NCI-H446 treated with DMSO at 0.1 percent for 48 hours (cell line): ENCODE measurements at regions not wholly inside any gene's neighbourhood (a gene's known extent, or its start where the extent isn't known, plus 50 kb on each side); places are given as distances from the start of the nearest gene placed in this dataset.
"Not testable (repeated sequence)": the region's sequence is repeated elsewhere in the genome, so short reads cannot be mapped to it uniquely, and the experiment has no call there.

ENCODE experiments used
- DNase-seq: peaks from one replicate; lab custom pipeline; 2025; lab: John Stamatoyannopoulos, UW

DNA sequence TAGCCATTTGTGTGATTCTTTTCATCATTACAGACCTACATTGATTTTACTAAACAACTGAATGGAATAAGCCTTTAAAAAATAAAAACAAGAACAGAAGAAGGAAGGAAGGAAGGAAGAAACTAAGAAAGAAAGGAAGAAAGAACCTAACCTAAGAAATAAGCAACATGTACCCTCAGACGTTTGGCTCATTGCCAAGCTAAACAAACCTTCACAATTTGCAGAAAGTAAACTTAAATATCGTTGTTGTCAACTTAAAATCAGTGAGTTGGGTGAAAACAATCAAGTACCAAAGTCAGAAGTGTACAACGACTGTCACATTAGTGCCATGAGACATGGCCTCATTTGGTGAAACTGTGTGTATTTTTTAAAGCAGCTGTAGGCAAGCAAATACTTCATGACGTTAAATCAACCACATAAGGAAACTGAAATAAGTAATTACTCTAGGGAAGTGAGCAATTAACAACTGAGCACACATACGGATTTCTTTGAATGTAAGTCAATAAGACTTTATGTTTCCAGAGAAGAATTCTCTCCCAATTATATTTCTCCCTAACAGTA, 313.1 kb upstream of the TMPRSS15 start:
- DNase-seq = no peak

DNA sequence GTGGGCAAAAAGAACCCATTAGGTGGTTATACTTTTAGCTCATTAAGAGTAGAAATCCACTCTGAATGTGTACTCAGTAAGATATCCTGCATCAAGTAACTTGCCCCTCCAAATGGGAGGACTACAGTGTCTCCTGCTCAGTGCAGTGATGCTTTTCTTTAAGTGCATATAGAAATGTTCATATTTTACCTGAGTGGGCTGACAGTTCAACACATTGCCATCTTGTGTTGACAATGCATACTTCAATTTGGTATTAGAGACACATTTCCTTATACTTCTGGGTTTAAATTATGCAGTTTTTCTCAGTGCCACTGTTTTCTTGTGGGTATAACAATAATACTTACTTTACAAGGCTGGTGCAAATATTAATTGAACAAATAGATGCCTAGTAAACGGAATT, 318.6 kb upstream of the TMPRSS15 start:
- no peak for DNase-seq

DNA sequence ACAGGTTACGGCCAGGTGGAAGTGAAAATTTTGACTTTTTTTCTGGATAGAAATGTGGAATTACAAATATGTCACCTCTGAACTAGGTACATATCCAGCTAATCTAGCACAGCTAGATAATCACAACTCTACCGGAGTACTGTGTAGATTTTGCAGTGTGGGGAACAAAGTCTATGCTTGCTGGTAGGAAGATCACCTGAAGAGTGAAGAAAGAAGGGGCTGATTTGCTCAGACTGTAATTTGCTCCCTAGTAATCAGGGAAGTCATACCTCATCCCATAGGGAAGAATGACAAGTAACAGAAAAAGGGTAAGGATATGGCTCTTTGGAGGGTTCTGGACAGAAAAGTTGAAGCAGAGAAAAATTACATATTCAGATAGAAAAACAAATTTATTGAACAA, 319.6 kb upstream of the TMPRSS15 start:
- no peak for DNase-seq

DNA sequence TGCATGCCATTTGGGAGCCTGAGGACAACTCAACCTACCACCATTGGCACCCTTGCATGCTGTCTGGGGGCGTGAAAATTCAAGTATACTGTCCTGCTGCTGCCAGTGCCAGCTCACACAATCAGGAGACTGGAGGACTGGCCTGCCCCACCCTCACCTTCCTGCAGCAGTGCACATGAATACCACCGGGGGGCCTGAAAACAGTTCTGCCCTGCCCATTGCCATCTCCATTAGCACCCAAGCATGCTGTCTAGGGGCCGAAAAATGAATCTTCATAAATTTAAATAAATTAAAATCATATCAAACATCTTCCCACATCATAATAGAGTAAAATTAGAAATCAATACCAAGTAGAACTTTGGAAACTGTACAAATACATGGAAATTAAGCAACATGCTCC, 322.1 kb upstream of the TMPRSS15 start:
- no peak for DNase-seq

DNA sequence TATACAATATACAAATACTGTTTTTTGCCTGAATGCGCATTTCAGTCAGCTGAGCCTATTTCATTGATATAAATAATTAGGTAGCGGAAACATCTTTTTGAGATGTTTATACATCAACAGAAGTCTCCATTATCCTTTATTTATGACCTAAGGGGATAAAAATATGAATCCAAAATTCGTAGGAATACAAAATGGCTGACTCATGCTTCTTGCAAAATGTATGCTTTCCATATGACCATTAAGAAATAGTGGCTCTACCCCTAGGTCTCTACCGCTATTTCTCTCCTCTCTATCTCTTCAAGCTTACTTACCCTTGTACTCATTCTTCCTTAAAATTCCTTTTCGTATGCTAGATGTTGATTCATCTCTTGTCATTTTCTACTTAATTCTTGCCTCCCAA, 338.4 kb upstream of the TMPRSS15 start:
- no peak for DNase-seq

DNA sequence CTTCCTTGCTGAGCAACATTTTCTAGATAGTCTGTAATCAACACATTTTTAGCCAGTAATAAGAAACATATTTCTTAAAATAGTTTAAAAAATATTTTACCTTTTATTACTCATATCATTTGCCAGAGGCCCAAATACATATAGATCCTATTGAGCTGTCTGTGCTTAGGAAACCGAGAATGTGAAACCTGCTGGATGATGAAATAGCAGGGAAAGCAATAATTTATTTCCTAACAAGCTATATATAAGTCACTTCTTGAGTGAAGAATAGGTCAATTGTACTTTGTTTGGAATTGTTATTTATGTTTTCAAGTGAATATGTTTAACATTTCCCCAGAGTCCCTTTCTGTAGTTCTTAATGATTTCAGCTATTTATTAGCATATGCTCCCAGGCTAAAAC, 339.9 kb upstream of the TMPRSS15 start:
- no peak for DNase-seq

DNA sequence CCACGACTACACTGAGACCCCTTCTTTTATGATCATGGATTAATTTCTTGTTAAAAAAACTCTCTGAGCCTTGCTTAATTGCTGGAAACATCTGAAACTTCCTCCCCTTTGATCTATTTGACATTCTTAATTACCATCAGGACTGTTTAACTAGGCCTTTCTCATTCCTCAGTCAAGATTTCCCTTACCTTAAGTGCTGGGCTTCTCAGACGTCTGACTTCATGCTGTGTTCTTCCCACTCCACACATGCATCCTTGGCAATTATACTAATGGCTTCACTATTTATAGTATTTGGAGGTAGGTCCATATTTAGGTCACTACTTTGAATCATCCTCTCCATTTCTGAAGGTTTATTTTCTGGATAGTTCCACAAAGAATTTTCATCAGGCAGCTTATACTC, 341.3 kb upstream of the TMPRSS15 start:
- no peak for DNase-seq

DNA sequence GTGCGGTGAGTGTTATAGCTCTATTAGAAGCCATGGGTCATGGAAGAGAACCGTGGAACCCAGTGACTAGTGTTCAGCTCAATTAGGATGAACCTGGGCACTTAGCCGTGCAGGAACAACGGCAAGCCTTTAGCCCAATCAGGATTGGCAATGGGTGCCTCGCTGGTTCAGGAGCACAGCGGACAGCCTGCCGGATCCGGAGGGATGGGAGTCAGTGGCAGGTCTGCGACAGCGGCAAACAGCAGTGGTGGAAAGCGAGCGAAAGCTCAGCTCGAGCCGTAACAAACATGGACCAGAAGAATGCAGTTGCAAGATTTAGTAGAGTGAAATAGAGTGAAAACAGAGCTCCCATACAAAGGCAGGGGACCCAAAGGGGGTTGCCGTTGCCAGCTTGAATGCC, 349.3 kb upstream of the TMPRSS15 start:
- not testable (repeated sequence) for DNase-seq

DNA sequence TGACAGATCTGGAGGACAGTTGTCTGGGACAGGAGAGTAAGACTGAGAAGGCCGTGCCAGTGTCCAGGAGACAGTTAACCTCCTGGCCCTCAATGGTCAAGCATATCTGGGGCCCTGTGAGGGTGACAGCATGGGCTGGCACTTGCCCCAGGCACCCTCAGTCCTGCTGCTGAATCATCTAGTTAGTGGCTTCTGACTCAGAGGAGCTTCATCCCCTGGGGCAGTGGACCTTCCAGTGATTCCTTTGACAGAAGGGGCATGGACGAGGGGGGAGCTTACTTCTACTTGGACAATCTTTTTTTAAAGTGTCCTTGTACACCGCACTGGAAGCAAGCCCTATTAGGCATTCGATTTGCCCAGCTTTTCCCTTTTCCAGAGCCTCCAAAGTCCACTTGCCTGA, 352.7 kb upstream of the TMPRSS15 start:
- not testable (repeated sequence) for DNase-seq

DNA sequence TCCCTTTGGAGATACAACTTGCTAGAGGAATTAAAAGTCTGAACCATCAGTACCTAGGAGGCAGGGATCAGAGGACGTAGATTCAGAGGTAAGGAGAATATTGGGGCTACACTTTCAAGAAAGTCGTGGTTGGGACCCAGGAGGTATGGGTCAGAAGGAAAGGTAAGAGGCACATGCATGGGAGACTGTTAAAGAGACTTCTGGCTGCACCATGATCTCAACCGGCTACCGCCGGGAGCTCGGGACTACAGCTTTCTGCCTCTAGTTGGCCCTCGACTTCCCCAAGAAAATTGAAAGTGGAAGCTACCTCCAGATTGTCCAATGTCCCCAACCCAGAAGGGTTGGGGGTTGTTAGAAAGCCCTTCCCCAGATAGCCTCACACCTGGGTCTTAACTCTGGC, 355.7 kb upstream of the TMPRSS15 start:
- no peak for DNase-seq

DNA sequence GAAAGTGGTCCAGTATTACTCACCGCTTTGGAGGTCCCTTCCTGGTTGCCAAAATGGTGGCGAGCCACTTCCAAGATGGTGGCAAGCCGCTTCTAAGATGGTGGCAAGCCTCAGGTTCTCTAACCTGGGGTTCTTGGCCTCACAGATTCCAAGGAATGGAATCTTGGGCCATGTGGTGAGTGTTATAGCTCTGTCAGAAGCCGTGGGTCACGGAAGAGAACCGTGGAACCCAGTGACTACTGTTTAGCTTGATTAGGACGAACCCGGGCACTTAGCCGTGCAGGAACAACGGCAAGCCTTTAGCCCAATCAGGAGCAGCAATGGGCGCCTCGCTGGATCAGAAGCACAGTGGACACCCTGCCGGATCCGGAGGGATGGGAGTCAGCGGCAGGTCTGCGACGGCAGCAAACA, 356.2 kb upstream of the TMPRSS15 start:
- no peak for DNase-seq

DNA sequence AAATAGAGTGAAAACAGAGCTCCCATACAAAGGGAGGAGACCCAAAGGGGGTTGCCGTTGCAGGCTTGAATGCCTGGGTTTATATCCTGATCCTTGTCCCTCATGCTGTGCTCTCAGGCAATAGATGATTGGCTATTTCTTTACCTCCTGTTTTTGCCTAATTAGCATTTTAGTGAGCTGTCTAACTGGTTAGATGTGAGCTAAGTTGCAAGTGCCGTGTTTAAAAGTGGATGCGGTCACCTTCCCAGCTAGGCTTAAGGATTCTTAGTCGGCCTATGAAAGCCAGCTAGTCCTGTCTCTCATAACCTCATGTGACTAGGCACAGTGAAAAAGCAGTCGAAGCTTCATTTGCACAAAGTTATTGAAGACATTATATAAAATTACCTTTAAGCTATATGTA, 356.7 kb upstream of the TMPRSS15 start:
- no peak for DNase-seq

DNA sequence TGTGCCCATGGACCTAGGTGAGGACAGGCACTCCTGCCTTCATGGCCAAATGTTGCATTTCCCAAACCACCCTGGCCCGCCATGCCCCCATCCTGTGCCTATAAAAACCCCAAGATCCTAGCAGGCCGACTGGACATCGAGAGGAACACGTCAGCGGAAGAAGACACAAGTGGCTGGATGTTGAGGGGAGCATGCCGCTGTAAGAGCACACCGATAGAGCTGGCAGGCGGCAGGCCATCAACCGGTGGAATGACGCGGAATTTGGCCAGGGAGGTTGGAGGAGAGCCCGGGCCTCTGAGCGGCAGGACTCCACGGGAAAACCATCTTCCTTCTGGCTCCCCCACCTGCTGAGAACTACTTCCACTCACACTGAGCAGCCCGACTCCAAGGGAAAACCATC, 361.1 kb upstream of the TMPRSS15 start:
- DNase-seq = no peak

DNA sequence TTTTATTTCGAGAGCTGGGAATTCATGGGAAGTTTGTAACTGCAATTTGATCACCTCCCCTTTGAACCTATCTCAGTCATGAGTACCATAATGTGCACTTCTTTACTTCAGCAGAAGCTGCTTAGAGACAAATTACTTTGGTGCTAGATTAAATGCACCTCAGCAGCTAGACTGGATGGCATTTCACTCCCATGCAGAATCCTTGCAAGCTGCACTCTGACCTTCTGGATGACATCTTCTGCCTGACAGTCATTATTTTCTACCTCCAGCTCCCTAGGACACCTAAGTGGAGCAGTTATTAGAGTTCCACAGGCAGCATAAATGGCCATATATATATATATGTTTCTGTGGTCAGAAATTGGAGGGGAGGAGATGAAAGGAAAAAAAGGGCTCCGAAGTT, 366.0 kb upstream of the TMPRSS15 start:
- DNase-seq = no peak

DNA sequence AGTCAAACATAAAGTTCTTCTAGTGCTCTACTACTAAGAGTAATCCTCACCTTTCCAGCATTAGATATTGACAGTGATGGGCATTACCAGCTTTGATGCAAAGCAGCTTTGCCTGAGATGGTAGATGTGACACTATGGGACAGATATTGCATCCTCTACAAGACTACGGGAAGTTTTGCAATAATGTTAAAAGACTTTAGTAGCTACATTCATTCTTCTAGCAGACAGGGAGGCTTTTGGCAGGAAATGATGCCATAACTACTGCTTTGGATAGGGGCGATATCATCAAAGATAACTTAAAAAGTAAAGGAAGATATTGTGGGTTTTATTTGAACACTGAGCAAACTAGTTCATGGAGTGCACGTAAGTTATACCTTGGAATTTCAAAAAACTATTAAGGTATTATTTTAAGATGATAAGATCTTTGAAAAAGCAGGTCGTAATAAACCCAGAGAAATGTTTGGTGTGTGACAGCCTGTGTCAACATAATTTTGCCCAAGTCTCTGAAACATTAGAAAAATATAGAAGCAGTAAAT, 368.3 kb upstream of the TMPRSS15 start:
- no peak for DNase-seq

DNA sequence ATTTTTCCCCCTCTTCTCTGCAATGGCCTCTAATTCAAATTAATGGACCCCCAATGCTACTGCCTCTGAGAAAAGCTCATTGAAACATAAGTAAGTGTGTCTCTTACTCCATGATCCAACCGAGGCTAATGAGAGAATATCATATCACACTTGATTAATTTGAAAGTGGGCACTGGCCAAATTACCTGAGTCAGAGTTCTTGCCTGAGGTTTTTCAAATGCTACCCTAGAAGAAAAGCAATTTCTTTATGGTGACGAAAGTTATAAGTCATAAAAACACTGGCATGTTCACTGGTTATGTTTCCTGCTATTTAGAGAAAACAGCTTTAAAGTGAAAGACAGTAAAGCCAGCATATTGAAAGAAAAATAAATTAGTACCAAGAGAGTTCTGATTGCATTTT, 368.8 kb upstream of the TMPRSS15 start:
- peak; percentile 15 for DNase-seq

DNA sequence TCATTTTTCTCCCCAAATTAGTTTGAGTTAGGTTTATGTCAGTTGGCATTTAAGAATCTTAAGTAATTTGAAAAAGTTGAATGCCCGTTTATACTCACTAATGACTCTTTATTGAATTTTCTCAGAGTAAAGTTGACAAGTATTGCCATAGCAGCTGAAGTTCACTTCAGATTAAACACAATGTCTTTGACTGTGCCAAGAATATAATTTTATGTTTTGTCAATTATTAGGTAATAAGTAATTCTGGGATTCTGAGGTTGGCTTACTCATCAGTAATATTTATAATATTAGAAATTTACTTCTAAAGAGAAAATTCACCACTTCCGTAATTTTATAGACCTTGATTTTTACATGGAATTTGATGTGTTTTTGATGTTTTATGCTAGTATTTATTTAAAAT, 369.3 kb upstream of the TMPRSS15 start:
- no peak for DNase-seq

DNA sequence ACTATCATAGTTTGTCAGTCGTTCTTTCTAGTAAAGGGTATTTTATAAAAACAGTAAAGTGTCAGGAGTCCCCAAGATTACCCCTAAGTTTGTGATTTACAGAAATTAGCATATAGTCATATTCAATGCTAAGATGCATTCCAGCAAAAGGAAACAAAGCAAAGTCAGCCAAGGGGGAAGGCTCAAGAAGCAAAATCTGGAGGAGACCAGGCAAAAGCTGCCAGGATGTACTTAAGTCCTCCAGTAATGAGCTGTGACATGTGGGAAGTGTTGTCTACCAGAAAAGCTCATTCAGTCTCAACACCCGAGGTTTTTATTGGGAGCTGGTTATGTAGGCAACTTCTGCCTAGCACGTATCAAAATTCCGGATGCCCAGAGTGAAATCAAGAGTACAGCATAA, 373.4 kb upstream of the TMPRSS15 start:
- no peak for DNase-seq

DNA sequence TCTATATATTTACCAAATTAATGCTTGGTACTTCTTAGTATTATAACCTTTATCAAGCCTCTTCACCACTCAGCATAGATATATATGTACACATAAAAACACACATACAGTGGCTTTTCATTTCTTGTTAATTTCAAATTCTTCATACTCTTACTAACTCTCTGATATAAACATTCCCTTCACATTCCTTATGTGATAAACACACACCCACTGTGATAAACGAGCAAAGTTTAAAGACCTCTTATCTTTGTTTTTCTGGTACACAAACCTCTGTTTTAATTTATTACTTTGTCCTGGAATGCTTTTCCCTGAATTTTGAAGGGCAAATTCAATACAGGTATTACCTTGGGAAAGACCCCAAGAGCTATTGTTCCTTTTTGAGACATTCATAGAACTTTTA, 379.1 kb upstream of the TMPRSS15 start:
- DNase-seq = no peak

DNA sequence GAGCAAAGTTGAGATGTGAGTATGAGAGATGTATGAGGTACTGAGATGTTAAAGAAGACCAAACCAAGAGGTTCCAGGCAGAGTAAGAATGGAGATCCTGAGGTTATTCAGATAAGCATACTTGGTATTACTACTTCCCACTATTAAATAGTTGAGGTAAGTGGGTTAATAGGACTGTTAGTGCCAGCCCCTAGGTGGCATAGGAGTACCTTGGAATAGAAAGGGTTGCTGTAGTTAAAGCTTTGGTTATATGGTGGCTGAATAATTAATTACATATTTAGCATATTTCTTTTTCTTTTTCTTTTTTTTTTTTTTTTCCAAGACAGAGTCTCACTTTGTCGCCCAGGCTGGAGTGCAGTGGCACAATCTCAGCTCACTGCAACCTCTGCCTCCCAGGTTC, 397.9 kb upstream of the TMPRSS15 start:
- DNase-seq = peak; percentile 45

DNA sequence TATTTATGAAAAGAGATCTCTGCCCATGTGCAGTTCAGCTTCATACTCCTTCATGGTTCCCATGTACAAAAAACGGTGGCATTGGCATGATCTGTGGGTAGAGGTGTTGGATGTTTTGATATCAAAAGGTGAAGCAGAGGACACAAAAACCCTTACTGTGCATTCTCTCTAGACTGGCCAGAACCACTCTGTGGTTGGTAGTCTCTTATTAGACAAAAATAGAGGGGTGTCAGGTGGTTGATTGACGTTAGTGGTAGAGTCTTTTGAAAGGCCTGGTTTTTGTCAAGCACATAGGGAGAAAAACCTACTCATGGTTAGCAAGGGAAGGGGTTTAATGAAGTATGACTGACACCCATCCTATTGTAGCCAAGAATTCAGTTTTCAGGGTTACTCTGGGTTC, 400.0 kb upstream of the TMPRSS15 start:
- no peak for DNase-seq

DNA sequence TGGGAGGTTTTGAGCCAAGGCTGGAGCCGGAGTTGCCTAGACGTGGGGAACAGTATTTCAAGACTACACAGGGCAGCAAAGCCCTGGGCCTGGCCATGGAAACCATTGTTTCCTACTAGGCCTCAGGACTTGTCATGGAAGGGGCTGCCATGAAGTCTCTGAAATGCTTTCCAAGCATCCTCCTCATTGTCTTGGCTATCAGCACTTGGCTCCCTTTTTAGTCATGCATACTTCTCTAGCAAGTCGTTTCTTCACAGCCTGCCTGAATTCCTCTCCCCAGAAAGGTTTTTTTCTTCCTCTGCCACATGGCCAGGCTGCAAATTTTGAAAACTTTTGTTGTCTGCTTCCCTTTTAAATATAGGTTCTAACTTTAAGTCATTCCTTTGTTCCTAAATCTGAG, 406.6 kb upstream of the TMPRSS15 start:
- DNase-seq = no peak

DNA sequence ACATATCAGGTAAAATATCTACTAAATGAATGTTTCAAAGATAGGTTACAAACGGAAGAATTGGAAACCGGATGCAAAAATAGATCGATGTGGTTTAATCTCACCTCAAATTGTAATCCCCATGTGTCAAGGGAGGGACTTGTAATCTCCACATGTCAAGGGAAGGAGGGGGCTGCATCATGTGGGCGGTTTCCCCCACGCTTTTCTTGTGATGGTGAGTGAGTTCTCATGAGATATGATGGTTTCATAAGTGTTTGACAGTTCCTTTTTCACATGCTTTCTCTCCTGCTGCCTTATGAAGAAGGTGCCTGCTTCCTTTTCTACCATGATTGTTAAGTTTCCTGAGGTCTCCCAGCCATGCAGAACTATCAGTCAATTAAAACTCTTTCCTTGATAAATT, 408.7 kb upstream of the TMPRSS15 start:
- no peak for DNase-seq

DNA sequence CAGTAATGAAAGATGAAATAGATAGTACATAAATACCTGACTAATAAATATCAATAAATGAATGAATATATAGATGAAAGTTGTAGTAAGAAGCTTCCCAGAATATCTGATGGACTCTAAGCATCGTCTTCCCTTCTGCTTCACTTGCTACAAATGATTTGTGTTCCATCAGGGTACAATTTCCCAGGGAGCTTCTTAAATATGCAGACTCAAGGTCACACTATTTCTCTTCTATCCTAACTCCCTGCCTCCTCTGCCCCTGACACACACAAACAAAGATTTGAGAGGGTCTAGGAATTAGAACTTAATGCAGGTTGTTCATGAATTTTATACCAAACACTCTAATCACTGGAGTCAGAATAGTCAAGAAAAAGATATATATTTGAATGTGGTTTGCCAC, 415.9 kb upstream of the TMPRSS15 start:
- no peak for DNase-seq

DNA sequence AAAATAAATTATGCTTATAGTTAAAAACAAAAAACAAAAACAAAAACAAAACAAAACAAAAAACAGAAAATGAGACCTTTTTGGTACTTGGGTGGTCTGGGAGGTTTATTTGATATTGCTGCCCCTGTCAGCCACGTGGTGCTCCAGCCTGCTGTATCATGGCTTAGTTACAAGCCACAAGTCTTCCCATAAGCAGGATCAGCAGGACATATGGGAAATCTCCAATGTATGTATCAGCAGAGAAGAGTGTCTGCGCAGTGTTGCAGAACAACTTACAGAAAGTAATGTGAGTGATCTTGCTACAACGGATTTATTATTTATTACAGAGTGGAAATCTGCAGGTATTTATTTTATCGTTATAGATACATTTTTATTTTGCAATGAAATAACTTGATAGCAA, 423.0 kb upstream of the TMPRSS15 start:
- DNase-seq = no peak
